GM18507 (cell line): ENCODE measurements at regions not wholly inside any gene's neighbourhood (a gene's known extent, or its start where the extent isn't known, plus 50 kb on each side); places are given as distances from the start of the nearest gene placed in this dataset.
"Not testable (repeated sequence)": the region's sequence is repeated elsewhere in the genome, so short reads cannot be mapped to it uniquely, and the experiment has no call there.

ENCODE experiments used
- DNase-seq: peaks from one replicate; pipeline ENCODE4 v3.0.0; 2011; ENCODE audit warnings: low read depth; ENCODE audit not compliant: insufficient read length; ENCODE audit errors: extremely low spot score
- FAIRE-seq: peaks from 2 replicates; lab custom pipeline; 2011; peaks lifted over from hg19 to GRCh38; lab: Jason Lieb, UNC

- FAIRE-seq, result no peak
These were observed 225.8 kb upstream of the ARPP21 start for GRCh38 chr3:35413483-35413882.

DNA sequence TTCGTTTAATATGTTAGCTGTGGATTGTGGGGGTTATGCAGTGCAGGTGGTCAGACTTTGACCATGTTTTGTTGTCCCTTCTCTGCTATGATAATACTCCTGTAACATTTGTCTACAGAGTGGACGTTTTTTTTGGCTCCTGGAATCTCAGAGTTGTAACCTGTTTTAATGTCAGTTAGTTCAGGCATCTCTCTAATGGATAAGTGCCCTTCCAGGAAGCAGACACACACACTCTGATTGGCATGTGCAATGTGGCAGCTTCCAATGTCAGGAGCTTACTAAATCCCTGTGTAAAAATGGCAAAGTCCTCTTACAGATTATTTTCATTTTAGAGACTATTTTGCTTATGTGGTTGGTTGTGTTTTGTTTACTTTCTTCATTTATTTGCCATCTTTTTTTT lies 222.2 kb upstream of the ARPP21 start:
- FAIRE-seq, result no peak
- no peak for DNase-seq

More at GRCh38 chr3:35413483-35413882, 225.8 kb upstream of the ARPP21 start:
- no peak for DNase-seq

DNA sequence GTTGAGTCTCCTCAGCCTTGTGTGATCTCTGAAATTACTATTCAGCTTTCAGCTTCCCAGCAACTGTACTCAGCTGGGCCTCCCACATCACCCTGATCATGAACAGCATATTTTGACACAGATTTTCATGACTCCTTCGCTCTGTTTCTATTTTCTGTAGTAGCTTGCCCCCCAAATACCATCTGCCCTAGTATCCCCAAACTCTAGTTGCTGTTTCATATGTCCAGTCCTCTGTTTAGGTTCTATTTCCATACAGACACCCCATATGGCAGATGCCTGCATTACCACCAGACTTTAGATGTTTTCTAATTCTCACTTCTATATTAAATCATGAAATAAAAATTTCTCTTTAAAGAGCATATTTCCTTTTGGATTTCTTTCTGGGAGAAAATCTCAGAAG lies 217.2 kb upstream of the ARPP21 start:
- DNase-seq, result no peak
- no peak for FAIRE-seq

DNA sequence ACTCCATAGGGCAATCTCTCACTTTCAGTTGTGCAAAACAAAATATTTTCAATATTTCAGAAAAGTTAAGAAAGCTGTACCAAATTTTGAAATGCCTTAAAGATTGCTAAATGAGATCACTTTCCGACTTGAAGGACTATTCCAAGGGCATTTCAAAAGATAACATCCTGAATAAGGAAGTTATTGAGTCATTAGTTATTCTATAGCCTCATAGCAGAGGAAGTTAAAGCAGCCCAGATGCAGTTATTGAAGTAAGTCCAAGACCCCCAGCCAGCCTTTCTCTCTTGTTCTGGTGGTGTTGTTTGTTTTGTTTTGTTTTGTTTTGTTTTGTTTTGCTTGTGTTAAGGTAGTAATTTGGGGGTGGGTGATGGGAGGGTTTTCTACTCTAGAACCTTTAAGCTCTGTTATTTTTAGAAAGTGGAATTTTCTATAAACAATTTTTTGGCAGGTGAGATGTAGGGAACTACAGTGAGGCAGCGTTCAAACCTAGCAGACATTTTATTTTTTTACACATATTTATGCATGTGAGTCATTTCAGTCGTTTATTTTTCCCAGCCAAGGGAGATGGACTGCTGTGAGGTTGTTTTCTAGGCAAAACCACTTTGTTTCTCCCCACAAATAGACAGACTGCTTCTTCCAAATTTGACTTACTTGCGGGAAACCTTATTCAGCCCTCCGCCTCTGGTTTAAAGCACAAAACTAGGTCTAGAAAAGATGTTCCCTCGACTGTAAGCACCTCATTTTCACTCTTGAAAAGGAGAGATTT lies 216.3 kb upstream of the ARPP21 start:
- no peak for DNase-seq
- FAIRE-seq, result no peak

DNA sequence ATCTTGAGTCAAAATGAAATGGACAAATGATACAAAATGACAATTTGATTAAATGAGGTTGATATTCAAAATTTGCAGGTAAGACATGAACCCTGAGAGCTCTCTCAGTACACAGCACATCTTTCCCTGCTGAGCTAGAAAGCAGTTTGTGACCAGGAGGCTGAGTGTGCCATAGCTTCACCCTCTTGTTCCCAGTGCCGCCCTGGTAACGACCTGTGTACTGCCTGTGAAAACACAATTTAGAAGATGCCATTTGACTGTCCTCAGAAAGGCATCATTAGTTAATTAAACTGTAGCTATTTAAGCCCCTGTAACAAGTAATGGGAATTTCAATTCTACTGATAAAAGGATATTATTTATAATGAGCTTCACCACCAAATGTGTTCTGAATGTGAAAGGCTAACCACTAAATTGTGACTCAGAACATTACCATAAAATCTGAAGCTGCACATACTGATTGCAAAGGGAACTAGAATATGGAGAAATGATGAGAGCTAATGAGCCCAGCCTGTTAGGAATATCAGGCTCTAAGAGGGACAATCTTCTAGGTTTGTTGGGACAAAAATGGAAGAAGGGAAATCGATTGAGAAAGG lies 212.9 kb upstream of the ARPP21 start:
- FAIRE-seq (no peak), DNase-seq (no peak)

GRCh38 chr3:35437381-35437780 lies 201.9 kb upstream of the ARPP21 start:
- FAIRE-seq, result no peak
- DNase-seq, result no peak

GRCh38 chr3:35438101-35438500 lies 201.2 kb upstream of the ARPP21 start:
- FAIRE-seq (no peak), DNase-seq (no peak)

- DNase-seq, result no peak
- FAIRE-seq, result no peak
These were observed 199.7 kb upstream of the ARPP21 start for GRCh38 chr3:35439663-35440062.

- FAIRE-seq (no peak), DNase-seq (no peak)
These were observed 198.5 kb upstream of the ARPP21 start for GRCh38 chr3:35440826-35441225.

- FAIRE-seq (no peak), DNase-seq (no peak)
These were observed 192.4 kb upstream of the ARPP21 start for GRCh38 chr3:35446896-35447295.

GRCh38 chr3:35448121-35448520 lies 191.2 kb upstream of the ARPP21 start:
- FAIRE-seq, result no peak
- no peak for DNase-seq

- no peak for DNase-seq
- no peak for FAIRE-seq
These were observed 190.6 kb upstream of the ARPP21 start for GRCh38 chr3:35448681-35449080.

GRCh38 chr3:35454819-35455218 lies 184.5 kb upstream of the ARPP21 start:
- not testable (repeated sequence) for FAIRE-seq, DNase-seq

DNA sequence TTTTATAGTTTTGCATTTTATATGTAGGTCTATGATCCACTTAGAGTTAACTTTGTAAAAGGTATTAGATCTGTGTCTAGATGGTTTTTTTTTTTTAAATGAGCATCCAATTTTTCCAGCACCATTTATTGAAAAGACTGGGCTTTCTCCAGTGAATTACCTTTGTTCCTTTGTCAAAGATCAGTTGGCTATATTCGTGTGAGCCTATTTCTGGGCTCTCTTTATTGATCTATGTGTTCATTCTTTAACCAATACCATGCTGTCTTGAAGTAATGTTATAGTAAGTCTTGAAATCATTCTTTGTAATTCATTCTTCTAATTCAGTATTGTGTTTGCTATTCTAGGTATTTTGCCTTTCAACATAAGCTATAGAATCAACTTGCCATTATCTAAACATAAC lies 165.4 kb upstream of the ARPP21 start:
- DNase-seq (no peak), FAIRE-seq (no peak)

DNA sequence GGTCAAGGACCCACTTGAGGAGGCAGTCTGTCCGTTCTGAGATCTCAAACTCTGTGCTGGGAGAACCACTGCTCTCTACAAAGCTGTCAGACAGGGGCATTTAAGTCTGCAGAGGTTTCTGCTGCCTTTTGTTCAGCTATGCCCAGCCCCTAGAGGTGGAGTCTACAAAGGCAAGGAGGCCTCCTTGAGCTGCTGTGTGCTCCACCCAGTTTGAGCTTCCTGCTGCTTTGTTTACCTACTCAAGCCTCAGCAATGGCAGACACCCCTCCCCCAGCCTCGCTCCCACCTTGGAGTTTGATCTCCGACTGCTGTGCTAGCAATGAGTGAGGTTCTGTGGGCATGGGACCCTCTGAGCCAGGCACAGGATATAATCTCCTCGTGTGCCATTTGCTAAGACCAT lies 156.8 kb upstream of the ARPP21 start:
- not testable (repeated sequence) for FAIRE-seq

DNA sequence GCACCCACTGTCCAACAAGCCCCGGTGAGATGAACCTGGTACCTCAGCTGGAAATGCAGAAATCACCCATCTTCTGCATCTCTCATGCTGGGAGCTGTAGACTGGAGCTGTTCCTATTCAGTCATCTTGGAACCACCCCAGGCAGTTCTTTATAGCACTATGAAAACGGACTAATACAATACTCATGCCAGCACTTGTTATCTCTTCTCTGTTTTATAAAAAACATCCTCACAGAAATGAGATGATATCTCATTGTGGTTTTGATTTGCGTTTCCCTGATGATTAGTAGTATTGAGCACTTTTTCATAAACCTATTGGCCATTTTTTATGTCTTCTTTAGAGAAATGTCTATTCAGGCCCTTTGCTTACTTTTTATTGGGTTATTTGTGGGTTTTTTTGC lies 156.2 kb upstream of the ARPP21 start:
- DNase-seq (no peak), FAIRE-seq (no peak)

More for the DNA sequence above, 156.8 kb upstream of the ARPP21 start:
- DNase-seq, result not testable (repeated sequence)

GRCh38 chr3:35484929-35485530 lies 154.3 kb upstream of the ARPP21 start:
- FAIRE-seq (no peak), DNase-seq (no peak)

- no peak for FAIRE-seq
- no peak for DNase-seq
These were observed 153.0 kb upstream of the ARPP21 start for GRCh38 chr3:35486295-35486694.

DNA sequence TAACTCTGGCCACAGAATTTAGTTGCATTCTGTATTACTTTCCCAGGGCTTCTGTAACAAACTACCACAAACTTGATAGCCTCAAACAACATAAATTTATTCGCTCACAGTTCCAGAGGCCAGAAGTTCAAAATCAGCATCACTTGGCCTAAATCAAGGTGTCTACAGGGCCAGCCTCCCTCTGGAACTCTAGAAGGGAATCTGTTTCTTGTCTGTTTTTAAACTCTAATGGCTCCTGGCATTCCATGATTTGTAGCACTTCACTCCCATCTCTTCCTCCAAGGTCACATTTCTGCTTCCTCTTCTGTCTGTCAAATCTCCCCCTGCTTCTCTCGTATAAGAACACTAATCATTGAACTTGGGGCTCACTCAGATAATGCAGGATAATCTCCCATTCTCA lies 151.9 kb upstream of the ARPP21 start:
- FAIRE-seq, result no peak
- DNase-seq, result no peak

DNA sequence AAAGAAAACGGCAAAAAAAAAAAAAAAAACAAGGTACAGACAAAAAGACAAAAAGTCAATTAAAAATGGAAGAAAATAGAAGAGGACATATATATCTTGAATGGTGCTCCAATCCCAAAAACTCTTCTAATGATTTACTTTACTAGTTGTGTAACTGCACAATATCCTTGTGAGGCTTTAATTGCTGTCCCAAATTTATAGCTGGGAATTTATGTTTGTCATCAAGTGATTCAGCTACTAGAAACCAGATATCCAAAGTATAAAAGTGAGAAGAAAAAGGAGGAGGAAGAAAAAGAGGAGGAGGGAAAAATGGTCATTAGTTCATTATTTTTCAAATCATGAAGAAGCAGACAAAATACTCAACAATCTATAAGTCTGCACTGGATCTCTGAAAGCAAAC lies 150.8 kb upstream of the ARPP21 start:
- no peak for FAIRE-seq
- DNase-seq, result no peak

DNA sequence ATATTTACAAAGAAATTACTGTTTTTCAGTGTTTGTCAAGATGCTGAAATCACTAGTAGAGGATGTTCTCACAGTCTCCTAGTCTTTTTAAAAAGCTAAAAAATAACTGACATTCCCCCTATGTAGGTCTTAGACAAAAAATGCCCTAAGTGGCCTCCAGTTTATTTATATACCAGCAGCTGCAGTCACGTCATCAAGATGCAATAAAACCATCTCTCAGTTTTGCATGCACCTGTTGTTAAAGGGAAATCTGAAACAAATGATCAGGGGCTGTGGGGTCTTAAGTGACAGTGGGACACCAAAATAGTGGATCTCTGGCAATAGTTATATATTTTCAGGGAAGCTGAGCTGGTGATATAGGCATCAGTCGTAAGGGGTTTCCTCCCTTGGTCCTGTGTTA lies 146.5 kb upstream of the ARPP21 start:
- FAIRE-seq, result no peak
- DNase-seq, result no peak
